ENCODE measurements at regions not wholly inside any gene's neighbourhood (a gene's known extent, or its start where the extent isn't known, plus 50 kb on each side); places are given as distances from the start of the nearest gene placed in this dataset.

GRCh38 chr6:91278416-91278815 lies 691.5 kb upstream of the MAP3K7 start:
- TF ChIP-seq CTCF (conservative IDR thresholded peaks at IDR 0.05; ENCODE audit: low read depth, low read length) (no peak), EZH2 (IDR thresholded peaks at IDR 0.05; ENCODE audit: borderline replicate concordance, low read depth, low read length, poor library complexity, severe bottlenecking) (no peak)

Measured in A673 (cell line).